Common myeloid progenitor, CD34-positive (primary cell): ENCODE measurements at regions not wholly inside any gene's neighbourhood (a gene's known extent, or its start where the extent isn't known, plus 50 kb on each side); places are given as distances from the start of the nearest gene placed in this dataset.

Experiments used
- CTCF ChIA-PET: fragments of 350-600 bp; sonication (Branson Sonifier 250); formaldehyde crosslinking; loops from one replicate; lab custom pipeline; 2021; ENCODE audit warnings: antibody characterized with exemption; lab: Charles Lee
- POLR2A ChIA-PET: fragments of 350-600 bp; sonication (Branson Sonifier 250); formaldehyde crosslinking; loops from one replicate; lab custom pipeline; 2021; ENCODE audit warnings: antibody characterized with exemption; lab: Charles Lee
- DNase-seq, 3 donors: peaks; one replicate each; pipeline versions ENCODE4 v3.0.0 to v3.0.0-alpha.2; 2013
- H3K27ac ChIP-seq, 2 experiments: 1 replicate in 1 of 2; 2 replicates in 1 of 2; pipeline ENCODE4 v1.7.0; 2013; ENCODE audit warnings: inconsistent platforms in 2 of 2, low read length in 2 of 2, mild to moderate bottlenecking in 2 of 2, low read depth in 1 of 2, moderate library complexity in 1 of 2; ENCODE audit not compliant: severe bottlenecking in 2 of 2, insufficient read depth in 1 of 2, poor library complexity in 1 of 2
- H3K27me3 ChIP-seq, 5 experiments: replicated peaks in 2 of 5; 1 replicate in 3 of 5; 2 replicates in 2 of 5; pipeline versions ENCODE4 v1.6.1 to v1.7.0; 2013; ENCODE audit warnings: low read length in 4 of 5, mild to moderate bottlenecking in 2 of 5, moderate library complexity in 2 of 5, inconsistent platforms in 1 of 5; ENCODE audit not compliant: insufficient read depth in 5 of 5, control insufficient read depth in 4 of 5
- H3K36me3 ChIP-seq, 4 experiments: 1 replicate in 2 of 4; 2 replicates in 2 of 4; pipeline versions ENCODE4 v1.6.1 to v1.7.0; 2013; ENCODE audit warnings: low read length in 3 of 4, control low read depth in 1 of 4, mild to moderate bottlenecking in 1 of 4; ENCODE audit not compliant: control insufficient read depth in 4 of 4, insufficient read depth in 4 of 4
- H3K4me1 ChIP-seq, 4 experiments: 1 replicate in 3 of 4; 2 replicates in 1 of 4; pipeline versions ENCODE4 v1.6.1 to v1.7.1; 2013; ENCODE audit warnings: low read length in 3 of 4, mild to moderate bottlenecking in 3 of 4, control low read depth in 1 of 4, inconsistent platforms in 1 of 4, moderate library complexity in 1 of 4; ENCODE audit not compliant: control insufficient read depth in 4 of 4, insufficient read depth in 4 of 4; ENCODE audit errors: control extremely low read depth in 1 of 4
- H3K4me3 ChIP-seq, 7 experiments: 1 replicate in 4 of 7; 2 replicates in 3 of 7; pipeline versions ENCODE4 v1.5.1 to v1.7.0; 2013; ENCODE audit warnings: mild to moderate bottlenecking in 7 of 7, low read length in 6 of 7, moderate library complexity in 6 of 7, inconsistent platforms in 2 of 7, low read depth in 2 of 7, control low read depth in 1 of 7; ENCODE audit not compliant: insufficient read depth in 4 of 7, control insufficient read depth in 1 of 7; ENCODE audit errors: extremely low read depth in 1 of 7
- H3K9me3 ChIP-seq, 5 experiments: 1 replicate in 4 of 5; 2 replicates in 1 of 5; pipeline versions ENCODE4 v1.6.1 to v1.7.1; 2013; ENCODE audit warnings: low read length in 4 of 5, mild to moderate bottlenecking in 2 of 5, inconsistent platforms in 1 of 5, low read depth in 1 of 5, moderate library complexity in 1 of 5; ENCODE audit not compliant: control insufficient read depth in 4 of 5, insufficient read depth in 2 of 5; ENCODE audit errors: control extremely low read depth in 1 of 5
- WGBS: methylation state at CpG from one replicate; pipeline ENCODE4 v1.1.5; 2013; ENCODE audit not compliant: insufficient coverage; 5-methylcytosine and 5-hydroxymethylcytosine counted together

- Histone ChIP-seq H3K4me1 (peaks cover 6 to 65% (median 28%) of the 10 kb centered on the region in 4 experiments), H3K27me3 (peaks cover 0 to 2% (median 0%) of the 10 kb centered on the region in 5 experiments), H3K9me3 (no peaks in the 10 kb centered on the region), H3K36me3 (no peaks in the 10 kb centered on the region), H3K4me3 (no peak overlapping the region), H3K27ac (no peak overlapping the region)
- WGBS, result 100% methylated on average over 1 of the region's 2 CpGs
- POLR2A ChIA-PET, result no interaction called here
- CTCF ChIA-PET, result interaction anchor here (1.0 to 1.3 kb wide), 2 partner anchors 8 to 15 kb away, joined by 3 to 4 read pairs; no protein-coding TSS in a partner anchor
- no peak for DNase-seq
These were observed 207.0 kb upstream of the PRDM1 start for GRCh38 chr6:105879146-105879545.

- no peak overlapping the region for H3K27ac ChIP-seq
- peak overlapping the region in 2 of 7 experiments; percentile 40 to 46 for H3K4me3 ChIP-seq
- peaks cover 3 to 52% (median 23%) of the 10 kb centered on the region in 4 experiments for H3K4me1 ChIP-seq
- DNase-seq, result no peak
- no peaks in the 10 kb centered on the region for H3K27me3 ChIP-seq
- no peaks in the 10 kb centered on the region for H3K36me3 ChIP-seq
- ChIA-PET POLR2A (no interaction called here), CTCF (interaction anchor here (0.7 to 1.6 kb wide), 2 partner anchors 11 to 161 kb away, joined by 3 read pairs; no protein-coding TSS in a partner anchor)
- 23% methylated on average over 10 of the region's 11 CpGs for WGBS
- H3K9me3 ChIP-seq, result no peaks in the 10 kb centered on the region
These were observed 210.0 kb upstream of the PRDM1 start for GRCh38 chr6:105875974-105876640.

DNA sequence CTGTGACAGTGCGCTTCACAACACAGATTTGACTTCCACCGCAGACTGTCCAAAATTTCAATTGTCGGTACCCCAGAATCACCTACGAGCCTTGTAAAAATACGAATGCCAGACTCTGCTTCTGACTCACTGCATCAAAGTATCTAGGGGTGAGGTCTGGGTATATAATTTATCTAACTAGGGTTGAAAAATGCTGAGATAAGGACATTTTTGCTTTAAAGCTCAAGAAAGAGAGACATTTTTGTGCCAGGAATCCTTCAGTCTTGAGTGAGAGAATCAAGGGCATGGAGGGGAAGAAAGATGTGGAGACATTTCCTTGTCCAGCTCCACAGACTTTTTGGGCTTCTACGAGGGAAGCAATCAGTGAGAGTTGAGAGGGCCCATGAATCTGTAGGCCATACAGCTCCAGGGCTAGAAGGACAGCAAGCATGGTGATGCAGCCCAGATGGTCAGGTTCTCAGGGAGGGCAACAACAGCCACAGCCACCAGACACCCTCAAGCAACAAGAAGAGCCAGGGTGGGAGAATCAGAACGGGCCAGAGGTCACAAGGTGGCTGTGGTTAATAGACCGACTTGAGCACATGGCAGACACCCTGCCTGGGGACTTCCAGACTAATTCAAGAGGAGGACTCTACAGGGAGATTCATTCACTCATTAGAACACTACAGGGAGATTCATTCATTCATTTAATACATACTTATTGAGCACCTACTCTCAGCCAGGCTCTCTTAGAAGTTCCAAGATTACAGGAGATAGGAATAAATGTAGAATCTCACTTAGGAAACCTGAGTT is 211.1 kb upstream of the PRDM1 start:
- no peaks in the 10 kb centered on the region for H3K9me3 ChIP-seq
- CTCF ChIA-PET, result no interaction called here
- POLR2A ChIA-PET, result no interaction called here
- no peaks in the 10 kb centered on the region for H3K36me3 ChIP-seq
- no peak for DNase-seq
- 99% methylated on average over 7 of the region's 8 CpGs for WGBS
- no peaks in the 10 kb centered on the region for H3K27me3 ChIP-seq
- H3K4me3 ChIP-seq, result no peak overlapping the region
- no peak overlapping the region for H3K27ac ChIP-seq
- H3K4me1 ChIP-seq, result peaks cover 4 to 50% (median 18%) of the 10 kb centered on the region in 4 experiments

DNA sequence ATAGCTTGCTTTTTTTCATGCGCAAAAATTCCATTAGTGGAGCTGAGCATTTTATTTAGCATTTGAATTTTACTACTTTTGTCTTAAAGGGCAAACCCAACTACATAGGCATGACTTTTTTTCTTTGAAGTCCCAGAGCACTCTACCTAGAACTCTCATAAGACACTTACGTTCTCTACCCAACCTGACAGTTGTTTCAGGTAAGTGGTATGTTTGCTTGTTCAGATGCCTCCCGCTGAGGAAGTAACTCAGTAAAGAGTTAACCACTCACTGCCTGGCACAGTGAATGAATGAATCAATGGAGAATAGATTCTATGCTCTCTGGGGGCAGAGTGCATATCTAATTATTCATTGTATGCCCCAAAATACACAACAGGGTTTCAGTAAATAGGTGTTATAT is 212.3 kb upstream of the PRDM1 start:
- Histone ChIP-seq H3K36me3 (no peaks in the 10 kb centered on the region), H3K9me3 (no peaks in the 10 kb centered on the region), H3K27ac (no peak overlapping the region), H3K4me1 (peaks cover 11 to 50% (median 23%) of the 10 kb centered on the region in 4 experiments), H3K4me3 (no peak overlapping the region), H3K27me3 (no peaks in the 10 kb centered on the region)
- no CpG with 5 or more reads among the region's 3 CpGs for WGBS
- POLR2A ChIA-PET, result no interaction called here
- DNase-seq, result no peak
- CTCF ChIA-PET, result interaction anchor here (1.1 kb wide), 1 partner anchor 17 kb away, joined by 3 read pairs; no protein-coding TSS in a partner anchor

GRCh38 chr6:105873211-105873704 is 212.9 kb upstream of the PRDM1 start:
- H3K9me3 ChIP-seq, result no peaks in the 10 kb centered on the region
- ChIA-PET CTCF (interaction anchor here (1.1 kb wide), 1 partner anchor 17 kb away, joined by 3 read pairs; no protein-coding TSS in a partner anchor), POLR2A (no interaction called here)
- no peaks in the 10 kb centered on the region for H3K36me3 ChIP-seq
- WGBS, result no CpG with 5 or more reads among the region's 2 CpGs
- H3K27me3 ChIP-seq, result no peaks in the 10 kb centered on the region
- H3K4me1 ChIP-seq, result peaks cover 11 to 51% (median 25%) of the 10 kb centered on the region in 4 experiments
- DNase-seq, result no peak
- no peak overlapping the region for H3K27ac ChIP-seq
- no peak overlapping the region for H3K4me3 ChIP-seq

DNA sequence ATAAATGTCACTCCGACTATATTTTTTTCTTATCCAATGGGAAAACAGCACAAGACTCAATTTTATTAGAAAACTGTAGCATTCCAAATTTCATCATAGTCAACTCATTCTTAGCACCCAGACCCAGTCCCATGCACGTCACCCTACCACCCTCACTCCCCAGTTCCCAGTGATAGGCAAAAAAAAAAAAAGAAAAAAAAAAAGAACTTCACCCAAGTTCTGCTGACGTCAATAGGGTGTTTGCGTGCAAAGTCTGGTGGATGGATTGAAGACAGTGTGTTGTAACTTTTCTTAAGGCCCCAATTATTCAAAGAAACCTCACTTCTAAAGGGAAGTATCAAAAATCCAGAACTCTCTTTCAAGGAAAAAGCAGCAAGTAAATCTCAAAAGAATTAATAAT is 213.9 kb upstream of the PRDM1 start:
- H3K27me3 ChIP-seq, result no peaks in the 10 kb centered on the region
- ChIA-PET POLR2A (no interaction called here), CTCF (interaction anchor here (1.0 to 1.2 kb wide), 2 partner anchors 11 to 20 kb away, joined by 3 to 4 read pairs; no protein-coding TSS in a partner anchor)
- H3K9me3 ChIP-seq, result no peaks in the 10 kb centered on the region
- WGBS, result 100% methylated on average over 1 of the region's 4 CpGs
- no peaks in the 10 kb centered on the region for H3K36me3 ChIP-seq
- no peak overlapping the region for H3K4me3 ChIP-seq
- H3K27ac ChIP-seq, result no peak overlapping the region
- DNase-seq, result no peak
- H3K4me1 ChIP-seq, result peaks cover 11 to 56% (median 28%) of the 10 kb centered on the region in 4 experiments
